Epithelial cell of proximal tubule (primary cell): ENCODE measurements at regions not wholly inside any gene's neighbourhood (a gene's known extent, or its start where the extent isn't known, plus 50 kb on each side); places are given as distances from the start of the nearest gene placed in this dataset.

Source experiments
- DNase-seq: peaks from one replicate; pipeline ENCODE4 v3.0.0-alpha.2; 2011; ENCODE audit warnings: low read depth
- H3K4me3 ChIP-seq: 2 replicates; pipeline ENCODE4 v1.5.1; 2011; ENCODE audit warnings: low read depth, mild to moderate bottlenecking, low read length
- CTCF ChIP-seq: conservative IDR thresholded peaks from 2 replicates; pipeline ENCODE4 v1.5.1; 2012; ENCODE audit warnings: low read depth, mild to moderate bottlenecking, low read length

DNA sequence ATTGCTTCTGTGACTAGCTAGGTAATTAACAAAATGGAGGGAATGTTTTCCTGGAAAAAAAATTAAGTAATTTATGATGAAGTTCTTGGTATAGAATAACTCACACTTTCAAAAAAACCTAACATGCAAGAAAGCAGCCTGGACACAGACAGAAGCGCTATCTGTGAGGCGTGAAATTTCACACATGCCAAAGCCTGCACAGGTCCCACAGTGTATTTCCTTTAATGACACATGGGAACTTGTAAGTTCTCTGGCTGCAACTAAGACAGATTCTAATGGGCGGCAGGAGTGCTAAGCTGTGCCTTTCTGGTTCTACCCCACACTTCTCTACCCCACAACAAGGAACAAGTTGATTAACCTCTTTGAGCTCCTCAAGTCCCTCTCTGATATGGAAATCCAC, 84.9 kb upstream of the NEO1 start:
- no peak for DNase-seq
- TF ChIP-seq CTCF, result no peak
- no peak overlapping the region for H3K4me3 ChIP-seq

- no peak overlapping the region for H3K4me3 ChIP-seq
- no peak for TF ChIP-seq CTCF
- no peak for DNase-seq
Measured at GRCh38 chr15:72966641-72967040, 85.6 kb upstream of the NEO1 start.

DNA sequence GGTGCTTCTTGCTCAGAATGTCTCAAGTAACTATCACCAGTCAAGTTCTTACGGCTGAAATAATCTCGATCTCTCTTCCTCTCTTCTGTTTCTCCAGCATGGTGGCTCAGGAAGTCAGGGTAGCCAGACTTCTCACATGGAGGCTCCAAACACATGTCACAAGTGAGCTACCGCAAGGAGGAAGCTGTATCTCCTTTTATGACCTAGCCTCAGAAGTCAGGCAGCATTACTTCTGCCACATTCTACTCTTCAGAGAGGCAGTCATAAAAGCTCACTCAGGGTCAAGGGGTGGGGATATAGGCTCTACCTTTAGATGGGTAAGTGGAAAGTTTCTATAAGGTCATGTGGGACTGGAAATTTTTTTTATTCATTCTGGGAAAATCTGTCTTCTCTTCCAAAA, 86.6 kb upstream of the NEO1 start:
- DNase-seq, result no peak
- no peak overlapping the region for H3K4me3 ChIP-seq
- TF ChIP-seq CTCF, result no peak

DNA sequence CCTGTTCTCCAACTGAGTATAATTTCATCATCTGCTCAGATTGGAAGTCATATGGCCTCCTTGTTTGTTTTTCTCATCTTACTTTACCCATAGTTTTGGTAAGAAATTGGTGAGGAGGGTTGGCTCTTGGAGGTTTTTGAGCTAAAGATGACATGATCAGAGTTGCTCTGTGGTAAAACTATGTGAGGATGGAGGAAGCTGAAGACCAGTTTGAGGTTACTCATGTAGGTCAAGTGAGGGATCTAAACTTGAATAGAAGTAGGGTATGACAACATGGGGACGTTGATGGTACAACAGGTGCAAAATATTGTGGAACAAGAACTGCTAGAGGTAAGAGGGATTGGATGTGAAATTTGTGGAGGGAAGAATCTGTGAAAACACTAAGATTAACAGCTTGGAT, 87.7 kb upstream of the NEO1 start:
- TF ChIP-seq CTCF, result no peak
- no peak overlapping the region for H3K4me3 ChIP-seq
- DNase-seq, result no peak

- no peak for TF ChIP-seq CTCF
- no peak for DNase-seq
- H3K4me3 ChIP-seq, result no peak overlapping the region
Measured at GRCh38 chr15:72964135-72964534, 88.1 kb upstream of the NEO1 start.

DNA sequence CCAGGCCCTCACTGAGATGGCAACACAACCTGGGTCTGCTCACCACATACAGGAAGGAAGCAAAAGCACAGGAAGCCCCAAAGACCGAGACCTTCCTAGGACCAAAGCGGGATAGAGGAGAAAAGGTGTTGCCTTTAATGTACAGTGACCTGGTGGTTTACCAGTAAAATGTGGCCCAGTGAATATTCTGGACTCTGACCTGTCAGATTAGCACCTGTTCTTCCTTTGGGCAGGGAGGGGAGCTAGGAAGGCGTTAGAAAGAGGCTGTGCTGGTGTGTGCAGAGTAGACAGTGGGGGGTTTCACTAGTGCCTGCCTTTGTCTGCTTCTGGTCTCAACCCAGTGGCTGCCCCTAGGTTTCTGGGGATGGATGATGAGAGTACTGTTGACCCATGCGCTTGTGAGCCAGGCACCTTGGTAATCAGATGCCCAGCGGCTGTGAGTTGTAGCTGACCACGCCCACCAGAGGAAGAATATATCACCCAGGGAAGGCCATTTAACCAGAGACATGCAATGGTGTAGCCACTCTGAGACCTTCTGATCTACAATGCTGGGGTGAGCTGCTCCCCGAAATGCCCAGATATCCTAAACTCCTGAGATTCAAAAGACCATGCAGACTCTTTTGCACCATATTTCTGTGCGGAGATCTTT, 90.1 kb upstream of the NEO1 start:
- no peak overlapping the region for H3K4me3 ChIP-seq
- no peak for TF ChIP-seq CTCF
- DNase-seq, result no peak

GRCh38 chr15:72961346-72961745, 90.9 kb upstream of the NEO1 start:
- no peak for DNase-seq
- no peak for TF ChIP-seq CTCF
- H3K4me3 ChIP-seq, result no peak overlapping the region
